ENCODE measurements at regions not wholly inside any gene's neighbourhood (a gene's known extent, or its start where the extent isn't known, plus 50 kb on each side); places are given as distances from the start of the nearest gene placed in this dataset.

GRCh38 chr13:26456650-26457049, 100.8 kb upstream of the WASF3 start:
- no peak overlapping the region for H3K4me3 Mint-ChIP-seq
- H3K27me3 Mint-ChIP-seq (ENCODE audit: low read depth): peaks cover 9% of the 10 kb centered on the region
- ATAC-seq: no peak
- H3K9me3 Mint-ChIP-seq: peaks cover under 1% of the 10 kb centered on the region
- H3K4me1 Mint-ChIP-seq (ENCODE audit: low read depth): no peaks in the 10 kb centered on the region
- no peaks in the 10 kb centered on the region for H3K36me3 Mint-ChIP-seq (ENCODE audit: insufficient read depth)
- DNase-seq: no peak

DNA sequence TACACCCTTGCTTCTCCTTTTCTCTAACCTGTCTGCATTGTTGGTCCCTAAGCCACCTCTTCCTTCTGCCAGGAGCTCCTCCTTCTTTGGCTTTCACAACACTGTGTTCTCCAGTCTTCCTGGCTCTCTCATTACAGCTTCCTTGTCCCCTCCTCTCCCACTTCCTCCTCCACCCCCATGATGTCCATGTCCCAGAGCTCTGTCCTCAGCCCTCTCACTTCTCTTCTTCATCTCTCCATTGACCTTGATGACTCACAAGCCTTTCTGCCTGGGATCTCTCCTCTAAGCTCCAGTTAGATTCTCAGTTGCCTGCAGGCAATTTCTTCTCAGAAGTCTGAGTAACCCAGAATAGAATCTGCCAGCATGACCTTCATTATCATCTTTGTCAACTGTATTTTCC, 100.3 kb upstream of the WASF3 start:
- no peak overlapping the region for H3K4me3 Mint-ChIP-seq
- H3K4me1 Mint-ChIP-seq (ENCODE audit: low read depth): no peaks in the 10 kb centered on the region
- peaks cover 9% of the 10 kb centered on the region for H3K27me3 Mint-ChIP-seq (ENCODE audit: low read depth)
- H3K36me3 Mint-ChIP-seq (ENCODE audit: insufficient read depth): no peaks in the 10 kb centered on the region
- ATAC-seq (no peak), DNase-seq (no peak)
- no peaks in the 10 kb centered on the region for H3K9me3 Mint-ChIP-seq

- peaks cover 7% of the 10 kb centered on the region for H3K27me3 Mint-ChIP-seq (ENCODE audit: low read depth)
- no peak overlapping the region for H3K4me3 Mint-ChIP-seq
- H3K9me3 Mint-ChIP-seq: no peaks in the 10 kb centered on the region
- no peaks in the 10 kb centered on the region for H3K36me3 Mint-ChIP-seq (ENCODE audit: insufficient read depth)
- no peak for ATAC-seq
- H3K4me1 Mint-ChIP-seq (ENCODE audit: low read depth): no peaks in the 10 kb centered on the region
- no peak for DNase-seq
Measured at GRCh38 chr13:26458196-26458749, 99.2 kb upstream of the WASF3 start.

GRCh38 chr13:26459276-26460131, 98.0 kb upstream of the WASF3 start:
- Mint-ChIP-seq H3K4me1 (ENCODE audit: low read depth) (no peaks in the 10 kb centered on the region), H3K36me3 (ENCODE audit: insufficient read depth) (no peaks in the 10 kb centered on the region), H3K4me3 (no peak overlapping the region), H3K9me3 (no peaks in the 10 kb centered on the region), H3K27me3 (ENCODE audit: low read depth) (peaks cover 10% of the 10 kb centered on the region)
- DNase-seq (no peak), ATAC-seq (no peak)

DNA sequence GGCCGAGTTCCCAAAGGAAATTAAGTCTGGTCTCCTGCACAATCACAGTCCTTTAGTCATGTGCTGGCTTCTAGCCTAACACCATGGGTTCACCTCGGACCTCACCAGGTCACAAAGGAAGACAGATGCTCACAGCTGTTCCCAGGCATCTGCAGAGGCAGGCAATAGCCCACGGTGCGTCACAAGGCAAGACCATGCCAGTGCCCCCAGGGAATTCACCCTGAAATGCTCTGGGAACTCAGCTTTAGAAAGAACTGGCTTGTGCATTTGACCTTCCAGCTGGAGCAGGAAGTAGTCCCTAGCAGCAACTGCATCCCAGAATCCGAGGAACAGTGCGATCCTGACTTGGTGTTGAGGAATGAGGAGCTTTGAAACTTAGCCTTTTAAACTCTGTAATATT, 96.8 kb upstream of the WASF3 start:
- no peak for ATAC-seq
- no peaks in the 10 kb centered on the region for H3K4me1 Mint-ChIP-seq (ENCODE audit: low read depth)
- H3K4me3 Mint-ChIP-seq: no peak overlapping the region
- DNase-seq: no peak
- peaks cover 17% of the 10 kb centered on the region for H3K27me3 Mint-ChIP-seq (ENCODE audit: low read depth)
- no peaks in the 10 kb centered on the region for H3K36me3 Mint-ChIP-seq (ENCODE audit: insufficient read depth)
- no peaks in the 10 kb centered on the region for H3K9me3 Mint-ChIP-seq

- Mint-ChIP-seq H3K4me1 (ENCODE audit: low read depth) (no peaks in the 10 kb centered on the region), H3K4me3 (no peak overlapping the region), H3K36me3 (ENCODE audit: insufficient read depth) (no peaks in the 10 kb centered on the region), H3K27me3 (ENCODE audit: low read depth) (peaks cover 16% of the 10 kb centered on the region), H3K9me3 (no peaks in the 10 kb centered on the region)
- DNase-seq (no peak), ATAC-seq (no peak)
Measured at GRCh38 chr13:26463296-26463695, 94.2 kb upstream of the WASF3 start.

DNA sequence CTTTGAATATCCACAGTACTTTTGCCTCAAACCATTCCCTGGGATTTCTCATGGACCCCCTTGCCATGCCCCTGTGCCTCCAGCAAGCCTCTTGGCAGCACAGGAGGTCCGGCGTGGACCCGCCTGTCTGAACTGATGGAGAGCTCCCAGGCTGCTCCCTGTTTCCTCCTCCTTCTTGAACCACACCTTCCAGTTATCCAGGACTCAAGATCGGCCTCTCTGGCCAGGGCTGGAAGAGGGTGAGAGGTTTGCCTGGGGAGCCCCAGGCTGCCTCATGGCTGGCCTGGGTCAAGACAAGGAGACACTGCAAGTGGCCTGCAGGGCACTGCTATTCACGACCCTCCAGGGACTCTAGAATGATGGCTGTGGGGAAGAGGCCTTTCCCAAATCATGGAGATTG, 93.6 kb upstream of the WASF3 start:
- Mint-ChIP-seq H3K4me1 (ENCODE audit: low read depth) (no peaks in the 10 kb centered on the region), H3K4me3 (no peak overlapping the region), H3K36me3 (ENCODE audit: insufficient read depth) (no peaks in the 10 kb centered on the region)

DNA sequence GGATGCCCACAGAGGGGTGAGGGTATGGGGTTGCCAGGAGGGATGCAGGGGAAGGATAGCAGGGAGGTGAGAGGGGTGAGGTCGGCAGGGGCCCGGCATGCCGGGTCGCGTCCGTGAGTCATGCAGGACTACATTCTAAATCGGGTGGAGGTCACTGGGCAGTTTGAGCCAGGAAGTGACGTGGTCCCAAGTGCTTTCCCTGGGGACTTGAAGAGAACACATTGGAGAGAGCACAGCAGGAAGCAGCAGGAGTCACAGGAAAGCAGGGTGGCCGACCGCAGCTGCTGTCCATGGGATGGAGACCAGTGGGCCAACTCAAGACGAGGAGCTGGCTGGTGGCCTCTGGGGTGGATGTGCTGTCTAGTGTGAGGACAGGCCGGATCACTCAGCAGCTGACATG, 92.0 kb upstream of the WASF3 start:
- no peak overlapping the region for H3K4me3 Mint-ChIP-seq
- no peaks in the 10 kb centered on the region for H3K4me1 Mint-ChIP-seq (ENCODE audit: low read depth)
- no peak for DNase-seq
- H3K36me3 Mint-ChIP-seq (ENCODE audit: insufficient read depth): no peaks in the 10 kb centered on the region
- H3K27me3 Mint-ChIP-seq (ENCODE audit: low read depth): peaks cover 21% of the 10 kb centered on the region
- no peak for ATAC-seq
- H3K9me3 Mint-ChIP-seq: no peaks in the 10 kb centered on the region

More for the DNA sequence above, 93.6 kb upstream of the WASF3 start:
- no peaks in the 10 kb centered on the region for H3K9me3 Mint-ChIP-seq
- DNase-seq (no peak), ATAC-seq (no peak)
- H3K27me3 Mint-ChIP-seq (ENCODE audit: low read depth): peaks cover 18% of the 10 kb centered on the region

DNA sequence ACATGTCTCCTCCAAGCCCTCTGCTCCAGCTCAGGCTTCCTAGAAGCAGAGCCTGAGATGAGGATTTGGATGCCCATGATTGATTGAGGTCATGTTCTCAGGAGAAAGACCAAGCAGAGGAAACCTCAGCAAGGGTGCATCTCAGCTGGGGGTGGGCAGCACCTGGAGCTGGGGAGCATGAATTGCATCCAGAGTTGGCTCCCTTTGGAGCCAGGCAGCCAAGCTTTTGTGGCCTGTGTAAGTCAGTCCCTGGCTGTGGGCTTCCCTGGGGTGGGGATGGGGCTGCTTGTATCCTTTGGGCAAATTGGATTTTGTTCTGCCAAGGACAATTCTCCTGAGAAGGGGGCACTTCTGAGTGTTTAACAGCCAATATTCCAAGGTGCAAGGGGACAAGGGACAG, 91.5 kb upstream of the WASF3 start:
- Mint-ChIP-seq H3K27me3 (ENCODE audit: low read depth) (peaks cover 21% of the 10 kb centered on the region), H3K4me3 (no peak overlapping the region), H3K4me1 (ENCODE audit: low read depth) (no peaks in the 10 kb centered on the region), H3K9me3 (no peaks in the 10 kb centered on the region), H3K36me3 (ENCODE audit: insufficient read depth) (no peaks in the 10 kb centered on the region)
- DNase-seq: no peak
- ATAC-seq: no peak

GRCh38 chr13:26468265-26468801, 89.2 kb upstream of the WASF3 start:
- peaks cover 21% of the 10 kb centered on the region for H3K27me3 Mint-ChIP-seq (ENCODE audit: low read depth)
- DNase-seq (no peak), ATAC-seq (no peak)
- no peak overlapping the region for H3K4me3 Mint-ChIP-seq
- H3K9me3 Mint-ChIP-seq: no peaks in the 10 kb centered on the region
- H3K4me1 Mint-ChIP-seq (ENCODE audit: low read depth): no peaks in the 10 kb centered on the region
- H3K36me3 Mint-ChIP-seq (ENCODE audit: insufficient read depth): no peaks in the 10 kb centered on the region

DNA sequence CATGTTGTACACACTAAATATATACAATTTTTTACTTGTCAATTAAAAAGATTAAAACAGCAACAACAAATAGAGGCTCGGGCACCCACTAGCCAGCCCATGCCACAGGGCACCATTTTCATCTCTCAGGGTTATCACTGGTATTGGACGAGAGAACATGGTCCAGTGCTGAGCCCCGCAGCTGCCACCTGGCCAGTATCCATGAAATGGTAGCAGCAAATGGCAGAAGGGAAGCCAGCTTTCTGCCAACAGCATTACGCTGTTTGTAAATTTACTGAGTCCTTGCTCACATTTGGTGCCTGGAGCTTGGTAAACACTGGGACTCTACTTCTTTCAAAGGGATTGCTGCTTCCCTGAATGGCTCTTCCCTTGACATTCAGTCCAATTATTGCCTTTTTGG, 87.9 kb upstream of the WASF3 start:
- Mint-ChIP-seq H3K4me1 (ENCODE audit: low read depth) (no peaks in the 10 kb centered on the region), H3K36me3 (ENCODE audit: insufficient read depth) (no peaks in the 10 kb centered on the region), H3K9me3 (no peaks in the 10 kb centered on the region), H3K27me3 (ENCODE audit: low read depth) (peaks cover 15% of the 10 kb centered on the region), H3K4me3 (no peak overlapping the region)
- no peak for DNase-seq
- ATAC-seq: no peak

- H3K36me3 Mint-ChIP-seq (ENCODE audit: insufficient read depth): no peaks in the 10 kb centered on the region
- ATAC-seq (no peak), DNase-seq (no peak)
- H3K27me3 Mint-ChIP-seq (ENCODE audit: low read depth): peaks cover 8% of the 10 kb centered on the region
- no peaks in the 10 kb centered on the region for H3K9me3 Mint-ChIP-seq
- peaks cover 10% of the 10 kb centered on the region for H3K4me1 Mint-ChIP-seq (ENCODE audit: low read depth)
- no peak overlapping the region for H3K4me3 Mint-ChIP-seq
Measured at GRCh38 chr13:26471807-26472206, 85.7 kb upstream of the WASF3 start.

DNA sequence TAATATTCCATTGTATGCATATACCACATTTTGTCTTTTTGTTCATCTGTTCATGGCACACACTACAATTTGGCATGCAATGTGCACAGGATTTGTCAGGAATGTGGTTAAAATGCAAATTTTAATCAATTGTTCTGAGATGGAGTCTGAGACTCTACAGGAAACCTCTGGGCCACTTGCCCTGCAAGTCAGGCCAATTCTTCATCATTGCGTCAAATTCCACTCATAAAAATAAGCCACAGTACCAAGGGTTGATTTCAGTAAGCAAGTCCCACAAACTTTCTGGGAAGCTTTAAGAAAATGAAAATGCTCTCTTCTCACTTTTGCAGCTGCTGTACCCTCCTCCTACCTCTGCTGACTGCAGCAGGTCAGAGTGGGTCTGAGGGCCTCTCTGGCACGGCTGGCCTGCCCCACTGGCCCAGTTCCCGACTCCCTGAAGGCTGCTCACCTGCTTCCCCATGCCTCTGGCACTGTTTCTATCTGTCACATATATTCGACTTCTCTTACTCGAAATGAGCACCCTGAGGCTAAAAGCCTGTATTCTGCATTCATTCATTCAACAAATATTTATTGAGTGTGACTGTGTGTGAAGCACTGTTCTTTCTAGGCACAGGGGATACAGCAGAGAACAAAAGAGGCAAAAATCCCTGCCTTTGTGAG, 83.8 kb upstream of the WASF3 start:
- peaks cover 4% of the 10 kb centered on the region for H3K27me3 Mint-ChIP-seq (ENCODE audit: low read depth)
- no peak overlapping the region for H3K4me3 Mint-ChIP-seq
- DNase-seq (no peak), ATAC-seq (no peak)
- no peaks in the 10 kb centered on the region for H3K36me3 Mint-ChIP-seq (ENCODE audit: insufficient read depth)
- no peaks in the 10 kb centered on the region for H3K9me3 Mint-ChIP-seq
- H3K4me1 Mint-ChIP-seq (ENCODE audit: low read depth): peaks cover 13% of the 10 kb centered on the region

DNA sequence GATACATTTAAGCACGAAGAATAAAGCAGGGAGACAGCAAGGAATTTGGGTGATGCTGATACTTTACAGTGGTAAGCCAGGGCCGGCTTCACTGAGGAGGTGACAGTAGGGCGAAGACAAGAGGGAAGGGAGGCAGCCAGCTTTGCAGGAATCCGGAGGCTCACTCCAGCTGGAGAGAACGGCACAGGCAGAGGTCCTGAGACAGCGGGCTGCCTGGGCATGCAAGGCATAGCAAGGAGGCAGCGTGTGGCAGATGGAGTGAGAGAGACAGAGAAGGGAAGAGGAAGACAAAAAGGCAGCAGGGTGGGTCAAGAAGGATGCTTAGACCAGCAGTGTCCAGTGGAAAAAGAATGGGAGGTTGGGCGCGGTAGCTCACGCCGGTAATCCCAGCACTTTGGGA, 83.2 kb upstream of the WASF3 start:
- no peak for ATAC-seq
- DNase-seq: no peak
- H3K9me3 Mint-ChIP-seq: no peaks in the 10 kb centered on the region
- H3K36me3 Mint-ChIP-seq (ENCODE audit: insufficient read depth): no peaks in the 10 kb centered on the region
- H3K4me1 Mint-ChIP-seq (ENCODE audit: low read depth): peaks cover 13% of the 10 kb centered on the region
- no peaks in the 10 kb centered on the region for H3K27me3 Mint-ChIP-seq (ENCODE audit: low read depth)
- H3K4me3 Mint-ChIP-seq: no peak overlapping the region

All from activated T-cell treated with anti-CD3 and anti-CD28 coated beads, Interleukin-2, amount 50 U/mL, for 4 hours (primary cell).